ENCODE measurements at regions not wholly inside any gene's neighbourhood (a gene's known extent, or its start where the extent isn't known, plus 50 kb on each side); places are given as distances from the start of the nearest gene placed in this dataset.
A peak's percentile ranks its signal among the peaks of the same experiment; 100 is the strongest.

DNA sequence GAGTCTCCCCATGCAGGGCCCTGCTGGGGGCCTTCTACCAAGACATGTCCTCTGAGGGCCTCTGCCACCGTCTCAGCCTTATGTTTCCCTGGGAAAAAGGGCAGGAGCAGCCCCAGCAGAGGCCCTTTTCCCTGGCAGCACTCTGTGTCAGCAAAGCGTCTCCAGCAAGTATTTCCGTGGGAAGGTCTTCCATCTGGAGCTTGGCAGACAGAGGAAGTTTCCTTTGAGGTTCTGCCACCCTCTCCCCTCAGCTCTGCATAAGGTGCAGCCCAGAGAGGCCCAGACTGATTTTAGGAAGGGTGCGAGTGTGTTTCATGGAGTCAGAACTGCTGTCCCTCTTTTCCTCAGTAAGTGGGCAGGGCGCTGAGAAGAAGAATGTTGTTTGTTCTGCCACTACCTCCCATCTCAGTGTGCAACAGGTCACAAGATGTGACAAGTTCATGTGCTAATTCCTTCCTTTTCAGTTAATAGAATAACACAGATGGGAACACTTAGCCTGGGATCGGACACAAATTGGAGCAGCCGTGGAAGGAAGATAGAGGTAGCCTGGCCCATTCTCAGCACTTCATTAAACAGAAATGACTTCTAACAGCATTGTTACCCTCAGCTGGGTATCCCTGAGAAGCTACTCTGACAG, 784.4 kb downstream of the MAFB start:
- no peak for DNase-seq (ENCODE audit: low spot score)

DNA sequence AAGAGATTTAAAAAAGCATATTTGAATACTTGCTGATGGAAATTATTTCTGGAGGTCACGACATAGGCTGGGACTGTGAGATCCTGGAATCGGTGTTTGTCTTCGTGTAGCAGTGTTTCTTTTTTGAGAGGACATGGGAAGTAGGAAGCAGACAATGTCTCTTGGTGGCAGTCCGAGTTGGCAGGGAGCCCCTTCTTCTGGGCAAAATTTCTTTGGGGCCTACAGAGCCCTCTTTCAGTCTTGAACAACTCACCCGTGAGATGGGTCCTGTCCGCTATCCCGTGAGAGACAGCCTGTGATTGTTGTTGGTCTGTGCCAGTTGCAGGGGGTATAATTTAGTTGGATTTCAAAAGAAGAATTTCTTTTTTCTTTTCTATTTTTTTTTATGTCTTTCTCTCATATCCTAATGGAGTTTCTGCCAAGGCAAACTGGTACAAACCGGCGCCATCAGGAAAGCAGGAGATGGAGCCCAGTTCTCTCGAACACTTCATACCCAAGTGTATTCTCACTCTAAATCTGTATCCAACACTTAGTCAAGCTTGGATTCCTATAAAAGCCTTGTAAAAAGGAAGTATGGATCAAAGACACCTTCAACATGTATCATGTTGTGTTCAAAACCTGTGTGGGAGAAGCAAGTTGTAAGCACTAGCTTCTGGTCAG, 785.1 kb downstream of the MAFB start:
- DNase-seq (ENCODE audit: low spot score), result no peak

DNA sequence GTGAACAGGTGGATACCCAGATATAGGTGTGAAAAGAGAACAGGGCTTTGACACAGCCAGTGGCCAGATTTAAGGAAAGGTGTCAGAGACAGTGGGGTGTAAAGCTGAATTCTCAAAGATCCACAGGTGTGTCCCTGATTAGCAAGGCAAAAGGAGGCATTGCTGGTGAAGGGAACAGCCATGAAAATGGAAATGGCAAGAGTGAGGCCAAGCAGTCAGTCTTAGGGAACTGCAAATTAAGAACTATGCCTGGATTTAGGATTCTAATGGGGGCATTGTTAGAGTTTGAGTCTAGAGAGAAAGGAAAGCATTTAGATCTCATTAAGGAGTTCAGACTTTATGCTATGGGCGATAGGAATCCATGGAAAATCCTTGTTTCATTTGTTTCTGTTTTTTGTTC, 789.2 kb downstream of the MAFB start:
- DNase-seq (ENCODE audit: low spot score), result no peak

DNA sequence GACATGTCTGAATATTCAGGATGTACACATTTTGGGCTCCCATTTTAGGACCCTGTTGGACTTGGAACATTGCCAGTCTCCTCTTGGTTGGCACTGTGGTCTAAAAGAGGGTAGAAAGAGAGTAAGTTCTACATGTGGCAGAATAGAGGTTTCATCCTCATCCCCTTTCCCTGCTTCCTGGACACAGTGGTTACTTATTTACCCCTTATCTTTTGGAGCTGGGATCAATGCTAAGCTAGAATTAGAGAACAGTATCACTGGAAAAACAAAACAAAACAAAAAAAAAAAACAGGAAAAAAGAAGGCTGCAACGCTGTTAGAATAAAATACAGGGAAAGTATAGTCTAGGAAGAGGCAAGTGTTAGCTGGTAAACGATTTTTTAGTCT, 790.6 kb downstream of the MAFB start:
- DNase-seq (ENCODE audit: low spot score), result no peak

DNA sequence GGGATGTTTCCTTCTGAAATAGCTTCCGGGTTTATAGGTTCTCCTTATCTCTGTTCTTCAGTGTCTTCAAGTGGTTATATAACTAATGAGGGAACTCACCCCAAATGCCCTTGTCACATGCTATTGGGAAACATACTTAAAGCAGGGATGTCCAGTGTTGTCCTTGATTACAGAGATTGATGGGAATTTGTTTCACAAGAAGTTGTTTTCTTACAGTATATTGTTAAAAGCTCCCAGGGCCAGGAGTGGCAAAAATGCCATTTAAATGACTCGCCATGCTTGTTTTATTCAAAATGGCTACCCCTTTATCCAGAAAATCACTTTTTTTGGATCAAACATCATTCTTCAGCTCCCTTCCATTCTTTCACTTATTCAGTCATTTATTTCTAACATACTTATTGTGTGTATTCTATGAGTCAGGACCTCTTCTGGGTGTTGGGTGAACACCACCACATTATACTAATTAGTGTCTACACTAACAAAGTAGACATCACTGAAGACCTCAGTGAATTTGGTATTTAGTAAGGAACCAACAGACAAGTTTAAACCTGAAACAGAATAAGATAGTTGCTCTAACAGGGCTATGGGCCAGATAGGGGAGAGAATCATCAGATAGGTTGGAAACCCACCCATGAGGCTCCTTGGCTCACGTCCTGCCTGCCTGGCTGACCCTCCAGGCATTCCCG, 791.1 kb downstream of the MAFB start:
- DNase-seq (ENCODE audit: low spot score), result no peak

DNA sequence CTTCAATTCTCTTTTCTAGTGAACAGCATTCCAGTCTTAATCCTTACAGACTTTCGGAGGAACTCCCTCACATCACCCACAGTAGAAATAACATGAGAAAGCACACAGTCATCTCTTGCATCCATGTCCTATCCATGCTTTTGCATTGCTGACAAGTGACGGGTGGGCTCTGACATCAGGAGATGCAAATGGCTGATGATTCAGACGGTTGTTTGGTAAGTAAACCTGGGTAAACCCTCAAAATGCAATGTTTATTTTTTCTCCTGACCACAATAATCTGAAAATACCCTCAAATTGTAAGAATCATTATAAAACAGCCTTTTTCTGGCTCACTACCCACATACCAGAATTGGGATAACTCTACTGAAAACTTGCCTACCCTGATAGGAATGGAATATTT, 792.0 kb downstream of the MAFB start:
- DNase-seq (ENCODE audit: low spot score), result no peak

DNA sequence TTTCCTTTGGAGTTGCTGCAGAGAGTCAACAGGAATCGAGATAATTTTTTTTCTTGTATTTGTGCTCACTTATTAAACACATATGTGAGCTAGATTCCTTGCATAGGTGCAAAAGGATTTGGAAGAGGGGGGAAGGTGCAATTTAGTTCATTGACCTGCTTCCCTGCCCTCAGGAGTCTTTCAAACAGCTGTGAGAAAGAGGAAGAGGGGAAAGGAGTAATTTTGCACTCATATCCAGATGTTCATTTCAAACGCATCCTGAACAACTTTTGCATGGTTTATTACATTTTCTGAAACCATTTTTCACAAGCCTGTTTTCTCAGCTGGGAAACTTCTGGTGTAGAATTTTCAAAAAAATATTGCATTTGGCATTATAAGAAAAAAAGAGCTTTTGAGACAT, 795.0 kb downstream of the MAFB start:
- DNase-seq (ENCODE audit: low spot score), result no peak

DNA sequence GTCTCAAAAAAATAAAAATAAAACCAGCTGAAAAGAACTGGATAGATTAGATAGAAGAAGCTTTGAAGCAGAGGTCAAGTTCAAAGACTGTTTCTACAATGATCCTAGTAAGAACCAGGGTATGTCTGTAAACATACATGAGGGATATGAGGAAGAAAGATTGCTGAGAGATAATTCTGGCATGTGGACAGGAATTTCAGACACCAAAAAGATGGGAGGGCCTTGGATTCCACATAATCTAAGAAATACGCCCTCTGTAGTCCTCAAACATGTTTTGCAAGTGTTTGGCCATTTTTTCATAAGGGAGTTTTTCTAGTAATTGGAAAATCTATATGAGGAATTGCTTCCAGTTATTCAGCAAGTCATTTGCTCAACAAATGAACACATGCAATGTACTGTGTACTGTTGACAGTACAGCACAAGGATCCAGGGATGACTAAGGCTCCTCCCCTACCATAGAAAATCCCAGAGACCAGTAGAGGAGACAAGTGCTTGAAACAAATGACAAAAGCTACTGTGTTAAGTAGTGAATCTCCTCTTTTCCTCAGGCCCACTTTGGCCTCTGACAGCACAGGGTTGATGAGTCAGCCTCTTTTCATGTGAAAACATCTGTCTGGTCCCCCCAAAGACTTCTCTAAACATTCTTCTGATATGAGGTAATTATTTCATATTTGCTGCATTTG, 795.9 kb downstream of the MAFB start:
- no peak for DNase-seq (ENCODE audit: low spot score)

DNA sequence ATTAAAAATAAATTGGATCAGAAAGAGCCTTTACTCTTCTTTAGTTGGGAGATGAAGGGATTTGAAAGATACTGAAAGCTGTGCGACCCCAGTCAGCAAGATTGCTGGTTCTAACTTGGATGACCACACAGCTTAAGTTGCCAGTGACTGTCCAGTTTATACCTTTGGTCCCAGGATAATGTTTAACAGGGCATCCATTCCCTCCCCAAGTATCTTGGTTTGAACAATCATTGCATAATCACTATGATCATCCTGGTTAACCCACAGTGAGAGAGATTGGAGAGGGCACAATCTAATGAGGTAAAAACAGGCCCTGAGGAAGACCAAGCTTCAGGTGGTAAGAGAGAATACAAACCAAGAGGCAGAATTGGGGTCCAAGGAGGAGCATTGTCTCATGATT, 798.3 kb downstream of the MAFB start:
- DNase-seq (ENCODE audit: low spot score), result no peak

DNA sequence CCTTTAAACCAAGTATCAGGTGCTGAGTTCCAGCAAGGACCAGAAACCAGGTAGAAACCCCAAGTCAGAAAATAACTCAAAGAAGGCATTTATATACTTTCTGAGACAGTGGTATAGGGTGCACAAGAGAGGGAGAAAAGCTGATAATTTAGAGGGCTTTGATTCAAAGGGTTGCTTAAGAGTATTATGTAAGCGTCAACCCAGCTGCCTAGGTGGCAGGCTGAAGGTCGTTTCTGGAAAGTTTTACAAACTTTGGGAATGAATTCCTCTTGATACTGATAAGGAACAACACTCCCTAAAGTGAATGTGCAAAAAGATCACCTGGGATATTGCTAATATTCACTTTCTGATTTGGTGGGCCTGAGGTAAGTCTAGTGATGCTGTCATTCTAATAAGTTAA, 800.7 kb downstream of the MAFB start:
- no peak for DNase-seq (ENCODE audit: low spot score)

DNA sequence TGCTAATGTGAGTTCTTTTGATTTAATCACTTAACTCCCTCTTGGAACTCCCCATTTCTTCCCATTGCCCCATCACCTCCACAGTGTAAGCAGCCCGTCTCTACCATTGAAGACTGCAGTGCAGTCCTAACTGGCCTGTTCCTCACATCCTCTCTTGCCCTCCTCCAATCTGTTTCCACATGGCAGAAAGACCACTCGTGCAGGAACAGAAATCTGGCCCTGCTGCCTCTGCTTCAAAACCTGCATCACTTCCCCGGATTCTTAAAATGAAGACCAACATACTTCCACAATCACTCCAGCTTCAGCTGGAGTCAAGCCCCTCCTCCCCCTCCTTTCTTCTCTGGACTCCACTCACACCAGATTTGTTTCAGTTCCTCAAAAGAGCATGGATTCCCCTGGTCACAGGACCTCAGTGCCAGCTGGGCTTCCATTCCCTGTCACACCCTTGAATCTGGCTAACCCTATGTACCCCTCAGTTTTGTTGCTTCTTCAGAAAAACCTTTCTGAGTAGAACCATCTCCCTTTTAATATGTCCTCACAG, 802.3 kb downstream of the MAFB start:
- no peak for DNase-seq (ENCODE audit: low spot score)

DNA sequence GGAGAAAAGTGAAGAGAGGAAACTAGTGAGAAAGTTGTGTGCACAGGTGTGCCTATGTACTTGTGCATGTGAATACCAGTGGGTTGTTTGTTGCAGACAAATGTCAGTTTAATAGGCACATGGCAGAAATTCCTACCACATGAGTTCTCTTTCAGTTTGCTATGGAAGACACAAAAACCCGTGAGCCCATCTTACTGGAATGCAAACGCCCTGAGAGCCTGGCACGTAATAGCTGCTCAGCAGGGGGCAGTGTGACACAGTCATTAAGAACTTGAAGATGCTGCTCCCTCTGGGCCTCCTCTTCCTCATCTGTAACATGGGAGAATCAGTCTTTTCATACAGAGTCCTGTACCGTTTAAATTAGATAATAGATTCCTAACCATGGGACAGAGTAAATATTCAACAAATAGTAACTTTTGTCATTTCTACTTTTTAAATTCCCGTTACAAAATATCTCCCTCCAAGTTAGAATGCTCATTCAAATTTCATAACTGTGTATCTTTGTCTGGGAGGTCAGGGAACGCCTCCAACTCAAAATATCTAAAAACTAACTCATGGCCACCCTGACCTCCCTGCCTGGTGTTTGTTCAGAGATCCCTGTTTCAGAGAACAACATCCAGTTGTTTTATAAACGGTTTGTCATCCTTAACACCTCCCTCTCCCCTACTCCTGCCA, 802.9 kb downstream of the MAFB start:
- DNase-seq (ENCODE audit: low spot score), result peak; percentile 16

DNA sequence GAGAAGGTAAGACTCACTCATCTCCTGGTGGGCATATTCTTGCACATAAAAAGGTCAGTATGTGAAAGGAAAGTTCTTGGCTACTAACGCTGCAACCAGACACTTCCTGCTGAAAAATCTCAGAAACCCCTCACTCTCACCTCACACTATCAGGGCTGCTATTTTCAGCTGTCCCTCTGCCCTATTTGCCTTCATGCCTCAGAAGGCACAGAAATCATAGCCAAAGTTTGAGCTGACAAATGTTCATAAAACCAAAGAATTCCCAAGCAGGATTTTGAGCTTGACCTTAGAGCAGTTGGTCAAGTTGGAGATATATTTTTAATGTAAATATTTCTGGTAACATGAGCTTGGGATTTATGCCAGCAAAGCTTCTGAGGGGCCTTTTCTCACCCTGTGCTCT, 806.2 kb downstream of the MAFB start:
- no peak for DNase-seq (ENCODE audit: low spot score)

DNA sequence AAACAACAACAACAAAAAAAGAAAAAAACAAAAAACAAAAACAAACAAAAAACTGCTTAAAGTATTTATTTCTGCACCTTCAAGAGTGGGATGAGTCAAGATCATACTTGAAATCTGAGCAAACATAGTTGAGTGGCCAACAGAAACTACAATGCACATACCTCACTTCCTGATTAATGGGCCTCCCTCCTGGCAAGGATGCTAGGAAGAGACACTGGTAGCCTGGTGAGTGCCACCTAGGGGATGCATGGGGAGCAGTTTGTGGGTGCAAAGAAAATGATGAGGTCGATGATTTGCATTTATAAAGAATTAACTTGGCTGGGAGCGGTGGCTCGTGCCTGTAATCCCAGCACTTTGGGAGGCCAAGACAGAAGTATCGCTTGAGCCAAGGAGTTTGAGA, 808.1 kb downstream of the MAFB start:
- no peak for DNase-seq (ENCODE audit: low spot score)

DNA sequence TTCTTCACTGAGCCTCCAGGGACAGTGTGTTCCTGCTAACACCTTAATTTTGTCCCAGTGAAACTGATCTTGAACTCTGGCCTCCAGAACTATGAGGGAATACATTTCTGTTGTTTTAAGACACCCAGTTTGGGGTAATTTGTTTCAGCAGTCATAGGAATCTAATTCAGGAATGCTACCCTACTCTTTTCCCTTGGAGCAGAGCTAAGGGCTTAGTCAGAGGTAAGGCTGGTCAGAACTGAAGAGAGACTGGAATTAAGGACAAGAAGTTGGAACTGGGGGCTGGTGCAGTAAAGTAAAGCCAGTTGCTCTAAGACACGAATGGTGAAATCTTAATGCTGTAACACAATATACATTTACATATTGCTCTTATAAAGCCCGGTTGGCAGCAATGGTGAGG, 809.7 kb downstream of the MAFB start:
- DNase-seq (ENCODE audit: low spot score), result no peak

DNA sequence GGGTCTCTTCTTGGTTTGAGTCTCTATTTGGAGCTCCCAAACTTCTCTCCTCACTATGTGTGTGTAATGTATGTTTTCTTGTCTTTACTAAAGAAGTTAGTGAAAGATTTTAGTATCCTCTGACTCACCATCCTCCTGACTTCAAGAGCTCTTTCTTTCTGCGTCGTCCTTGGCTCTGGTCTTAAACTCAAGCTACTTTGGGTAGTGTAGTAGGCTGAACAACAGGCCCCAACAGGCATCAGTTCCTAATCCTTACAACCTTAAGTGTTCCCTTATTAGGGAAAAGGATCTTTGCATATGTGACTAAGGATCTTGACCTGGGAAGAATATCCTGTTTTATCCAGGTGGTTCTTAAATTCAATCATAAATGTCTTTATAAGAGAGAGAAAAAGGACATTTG, 810.2 kb downstream of the MAFB start:
- DNase-seq (ENCODE audit: low spot score), result no peak

DNA sequence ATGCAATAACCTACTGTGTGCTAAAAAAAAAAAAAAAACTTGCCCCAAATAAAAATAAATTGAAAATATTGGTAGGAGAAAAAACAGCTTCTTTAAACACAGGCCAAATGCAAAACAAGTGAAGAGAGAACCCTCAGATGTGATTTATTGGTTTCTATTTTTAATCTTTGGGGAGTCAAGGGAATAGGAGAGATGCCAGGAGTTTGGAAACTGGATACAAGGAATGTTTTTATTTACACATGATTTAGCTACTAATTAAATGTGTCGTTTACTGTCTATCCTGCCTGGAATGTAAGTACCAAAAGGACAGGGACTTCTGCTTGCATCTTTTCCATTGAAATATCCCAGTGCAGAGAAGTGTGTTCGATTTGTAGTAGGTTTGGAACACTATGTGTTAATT, 810.7 kb downstream of the MAFB start:
- DNase-seq (ENCODE audit: low spot score), result no peak

DNA sequence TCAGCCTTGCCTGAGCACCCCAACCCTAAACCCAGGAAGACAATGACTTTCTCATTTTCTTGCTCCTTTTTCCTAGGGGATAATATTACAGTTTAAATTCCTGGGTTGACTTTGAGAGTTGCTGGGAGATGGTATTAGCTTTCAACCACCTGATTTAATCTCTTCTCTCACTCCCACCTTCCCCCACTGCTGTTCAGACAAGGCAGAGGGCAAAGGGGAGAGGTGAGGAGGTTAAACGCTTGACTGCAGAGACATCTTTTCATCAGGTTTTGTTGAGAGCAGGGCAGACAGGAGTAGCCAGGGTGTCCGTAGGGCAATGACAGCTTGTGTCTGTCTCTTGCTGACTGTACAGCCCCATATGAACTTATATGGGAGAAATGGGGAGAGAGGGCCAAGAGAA, 811.2 kb downstream of the MAFB start:
- no peak for DNase-seq (ENCODE audit: low spot score)

DNA sequence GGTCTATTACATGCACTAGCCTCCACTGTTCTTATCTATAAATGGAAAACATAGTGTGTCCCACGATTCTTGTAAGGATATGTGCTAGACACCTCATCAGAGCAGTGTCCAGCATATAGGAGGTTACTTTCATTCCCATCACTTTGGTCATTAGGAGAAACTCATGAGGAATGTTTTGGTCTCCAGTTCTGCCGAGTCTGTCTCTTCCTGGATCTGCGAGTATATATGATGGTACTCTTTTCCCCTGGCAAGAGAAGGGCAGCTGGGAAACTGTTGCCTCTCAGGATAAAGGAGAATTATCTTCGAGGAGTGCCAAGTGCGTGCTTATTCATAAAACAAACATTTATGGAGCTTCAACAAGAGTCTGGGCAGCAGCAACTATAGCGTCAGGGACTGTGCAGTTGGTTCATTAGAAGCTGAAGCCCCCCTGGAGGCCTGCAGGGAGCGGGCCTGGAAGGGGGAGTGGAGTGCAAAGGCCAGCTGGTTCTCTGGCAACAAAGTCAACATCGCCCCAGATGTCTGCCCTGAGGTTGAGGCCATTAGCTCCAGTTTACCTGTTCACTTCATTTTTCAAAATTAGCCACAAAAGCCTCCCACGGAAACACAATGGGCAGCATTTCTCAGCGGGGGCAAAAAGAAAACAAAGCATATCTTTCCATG, 811.9 kb downstream of the MAFB start:
- DNase-seq (ENCODE audit: low spot score), result no peak

DNA sequence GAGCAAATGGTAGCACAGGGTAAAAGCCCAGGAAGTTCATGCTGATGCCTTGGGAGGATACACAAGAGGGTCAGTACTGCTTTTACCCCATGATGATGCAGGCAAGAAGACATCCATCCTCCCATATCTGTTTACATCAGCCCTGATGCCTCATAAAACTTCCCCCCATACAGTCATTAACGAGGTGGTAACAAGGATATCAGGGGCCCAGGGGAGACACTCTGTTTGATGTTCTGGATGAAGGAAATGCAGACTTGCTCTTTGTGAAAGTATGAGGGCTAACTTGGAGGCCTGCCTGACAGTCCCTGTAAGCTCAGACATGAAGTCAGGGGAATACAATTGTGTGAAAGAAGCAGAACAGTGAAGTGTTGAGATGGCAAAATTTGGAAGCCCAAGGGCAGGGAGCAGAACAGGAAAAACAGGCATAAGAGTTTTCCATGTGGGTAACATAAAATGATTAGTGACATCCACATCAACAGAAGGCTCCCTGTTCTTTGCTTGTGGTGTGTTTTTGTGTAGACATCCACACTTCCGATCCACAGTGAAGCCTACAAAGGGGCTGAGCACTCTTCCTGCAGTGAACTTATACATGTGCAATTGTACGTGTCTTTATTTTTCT, 813.4 kb downstream of the MAFB start:
- DNase-seq (ENCODE audit: low spot score), result no peak

Measured in HuH-7 (cell line).